HCT116 (cell line): ENCODE measurements at regions not wholly inside any gene's neighbourhood (a gene's known extent, or its start where the extent isn't known, plus 50 kb on each side); places are given as distances from the start of the nearest gene placed in this dataset.

Experiments used
- ATAC-seq: fragments of 200-7000 bp; cut with Tn5 transposase; 2 replicates; pipeline ENCODE4 v1.9.1; 2020; ENCODE audit warnings: mild to moderate bottlenecking, moderate library complexity
- BruUV-seq: library from RNA; stranded (reverse); fragments of 400-500 nt; replicated peaks from 2 replicates; lab custom pipeline; 2021; lab: Mats Ljungman, UMichigan
- CTCF ChIA-PET: fragments of 300-600 bp; sonication (Branson Sonifier 250); formaldehyde crosslinking; loops from one replicate; lab custom pipeline; 2021; ENCODE audit warnings: antibody characterized with exemption; lab: Charles Lee
- POLR2A ChIA-PET: fragments of 300-600, 350-600 bp; sonication (Branson Sonifier 250); formaldehyde crosslinking; loops from one replicate; lab custom pipeline; 2021; ENCODE audit warnings: antibody characterized with exemption; lab: Charles Lee
- RAD21 ChIA-PET, 2 experiments: fragments of 300-600 bp; sonication (Branson Sonifier 250); formaldehyde crosslinking; loops; one replicate each; lab custom pipeline; 2023; ENCODE audit warnings: low total read pairs in 2 of 2; ENCODE audit not compliant: uncharacterized antibody in 2 of 2, unreplicated experiment in 2 of 2, low non-redundant PET in 1 of 2; lab: Charles Lee
- DNase-seq: peaks from one replicate; pipeline ENCODE4 v3.0.0-alpha.2; 2010; ENCODE audit warnings: low read depth, low spot score
- H2AFZ ChIP-seq: fragments of 200-600 bp; shearing (Covaris generic), sonication (generic); 2 replicates; pipeline ENCODE4 v1.6.1; 2017; ENCODE audit warnings: low read depth, mixed run types, mixed read lengths, antibody characterized with exemption, low read length; ENCODE audit not compliant: poor library complexity, severe bottlenecking
- H3K27ac ChIP-seq: 2 replicates; pipeline ENCODE4 v1.5.1; 2012; ENCODE audit warnings: low read depth, low read length
- H3K27me3 ChIP-seq: fragments of 200-600 bp; sonication (generic); 2 replicates; pipeline ENCODE4 v1.6.1; 2016; ENCODE audit warnings: mixed run types, low read length, mixed read lengths; ENCODE audit not compliant: insufficient read depth
- H3K36me3 ChIP-seq, 2 experiments: fragments of 200-500 bp in 1 of 2; fragments of 200-600 bp in 1 of 2; sonication (Bioruptor generic) in 1 of 2; sonication (generic) in 1 of 2; 2 replicates each; pipeline versions ENCODE4 v1.5.1 to v1.6.1; 2014 to 2016; ENCODE audit warnings: low read length in 2 of 2, inconsistent platforms in 1 of 2, mixed read lengths in 1 of 2, mixed run types in 1 of 2; ENCODE audit not compliant: insufficient read depth in 2 of 2, control insufficient read depth in 1 of 2
- H3K4me1 ChIP-seq, 2 experiments: fragments of 200-600 bp in 1 of 2; sonication (generic) in 1 of 2; 2 replicates each; pipeline versions ENCODE4 v1.5.1 to v1.6.1; 2012 to 2017; ENCODE audit warnings: low read length in 2 of 2, inconsistent platforms in 1 of 2, mild to moderate bottlenecking in 1 of 2, mixed read lengths in 1 of 2, mixed run types in 1 of 2, moderate library complexity in 1 of 2; ENCODE audit not compliant: insufficient read depth in 2 of 2, control insufficient read depth in 1 of 2
- H3K4me2 ChIP-seq: fragments of 200-600 bp; sonication (generic); 2 replicates; pipeline ENCODE4 v1.6.1; 2017; ENCODE audit warnings: mixed run types, low read length, mixed read lengths
- H3K4me3 ChIP-seq, 2 experiments: fragments of 200-600 bp in 1 of 2; sonication (generic) in 1 of 2; replicated peaks in 1 of 2; 2 replicates each; pipeline ENCODE4 v1.5.1; 2011 to 2016; ENCODE audit warnings: low read length in 2 of 2, control low read depth in 1 of 2, low read depth in 1 of 2, mild to moderate bottlenecking in 1 of 2, mixed read lengths in 1 of 2, mixed run types in 1 of 2
- H3K79me2 ChIP-seq: fragments of 200-600 bp; sonication (generic); 2 replicates; pipeline ENCODE4 v1.6.1; 2017; ENCODE audit warnings: mild to moderate bottlenecking, mixed run types, low read length, moderate library complexity, mixed read lengths; ENCODE audit not compliant: insufficient read depth
- H3K9ac ChIP-seq: fragments of 200-600 bp; sonication (generic); 2 replicates; pipeline ENCODE4 v1.6.1; 2016; ENCODE audit warnings: low read length, mixed read lengths
- H3K9me2 ChIP-seq: fragments of 200-600 bp; sonication (generic), shearing (Covaris generic); 2 replicates; pipeline ENCODE4 v1.6.1; 2017; ENCODE audit warnings: mixed run types, mild to moderate bottlenecking, moderate library complexity; ENCODE audit not compliant: insufficient read depth
- H3K9me3 ChIP-seq, 2 experiments: fragments of 200-500 bp in 1 of 2; fragments of 200-600 bp in 1 of 2; sonication (Bioruptor generic) in 1 of 2; sonication (generic) in 1 of 2; 2 replicates each; pipeline ENCODE4 v1.6.1; 2014 to 2017; ENCODE audit warnings: low read length in 2 of 2, mixed read lengths in 2 of 2, inconsistent platforms in 1 of 2, low read depth in 1 of 2, mild to moderate bottlenecking in 1 of 2, mixed run types in 1 of 2, moderate library complexity in 1 of 2; ENCODE audit not compliant: control insufficient read depth in 1 of 2, insufficient read depth in 1 of 2
- H4K20me1 ChIP-seq: fragments of 200-600 bp; sonication (generic), shearing (Covaris generic); 2 replicates; pipeline ENCODE4 v1.6.1; 2017; ENCODE audit warnings: mixed run types, mild to moderate bottlenecking, moderate library complexity; ENCODE audit not compliant: insufficient read depth
- CEBPB ChIP-seq: IDR thresholded peaks from 2 replicates; pipeline ENCODE4 v1.6.1; 2012; ENCODE audit warnings: low read depth
- ELF1 ChIP-seq: IDR thresholded peaks from 2 replicates; pipeline ENCODE4 v1.6.1; 2012; ENCODE audit warnings: low read depth, borderline replicate concordance
- EZH2 ChIP-seq: fragments of 200-600 bp; sonication (generic); IDR thresholded peaks from 2 replicates; pipeline ENCODE4 v1.6.1; 2017; ENCODE audit warnings: antibody characterized with exemption, mixed run types
- EZH2phosphoT487 ChIP-seq: fragments of 200-600 bp; IDR thresholded peaks from 2 replicates; pipeline ENCODE4 v1.6.1; 2018; ENCODE audit warnings: antibody characterized with exemption, borderline replicate concordance
- FOSL1 ChIP-seq: IDR thresholded peaks from 2 replicates; pipeline ENCODE4 v1.6.1; 2012; ENCODE audit warnings: low read depth
- POLR2AphosphoS5 ChIP-seq: IDR thresholded peaks from 2 replicates; pipeline ENCODE4 v1.6.1; 2011; ENCODE audit warnings: mild to moderate bottlenecking, low read depth, low read length, moderate library complexity
- SIN3A ChIP-seq: IDR thresholded peaks from 2 replicates; pipeline ENCODE4 v1.6.1; 2012; ENCODE audit warnings: low read depth
- SP1 ChIP-seq: IDR thresholded peaks from 2 replicates; pipeline ENCODE4 v1.6.1; 2012; ENCODE audit warnings: low read depth
- ZFX ChIP-seq: fragments of 450-650 bp; IDR thresholded peaks from 2 replicates; pipeline ENCODE4 v1.6.1; 2017
- ZNF274 ChIP-seq: fragments of 200-500 bp; sonication (Bioruptor generic); IDR thresholded peaks from 2 replicates; pipeline ENCODE4 v1.6.1; 2014; ENCODE audit warnings: mild to moderate bottlenecking, low read depth, low read length, inconsistent platforms
- intact Hi-C: fragments of 100-400 bp; cut with micrococcal nuclease; formaldehyde crosslinking; loops from 2 replicates; pipeline ENCODE4 v1.10.0; 2022
- TF ChIP-seq, protein P1 (sequence below): IDR thresholded peaks from 2 replicates; pipeline ENCODE4 v1.6.1; 2011; ENCODE audit warnings: mild to moderate bottlenecking, low read length, moderate library complexity; ENCODE audit not compliant: insufficient replicate concordance; ENCODE audit errors: extremely low read depth
- TF ChIP-seq, protein P2 (sequence below): IDR thresholded peaks from 2 replicates; pipeline ENCODE4 v1.6.1; 2012
- TF ChIP-seq, protein P3 (sequence below), 3 experiments: fragments of 200-600 bp in 1 of 3; sonication (generic) in 1 of 3; IDR thresholded peaks in 2 of 3; conservative IDR thresholded peaks in 1 of 3; 2 replicates each; pipeline ENCODE4 v1.5.1; 2012 to 2017; ENCODE audit warnings: low read depth in 2 of 3, low read length in 2 of 3, antibody characterized with exemption in 1 of 3, borderline replicate concordance in 1 of 3, control low read depth in 1 of 3, mild to moderate bottlenecking in 1 of 3, mixed read lengths in 1 of 3, mixed run types in 1 of 3, moderate library complexity in 1 of 3; ENCODE audit not compliant: insufficient read depth in 1 of 3
- TF ChIP-seq, protein P4 (sequence below): IDR thresholded peaks from 2 replicates; pipeline ENCODE4 v1.6.1; 2012

DNA sequence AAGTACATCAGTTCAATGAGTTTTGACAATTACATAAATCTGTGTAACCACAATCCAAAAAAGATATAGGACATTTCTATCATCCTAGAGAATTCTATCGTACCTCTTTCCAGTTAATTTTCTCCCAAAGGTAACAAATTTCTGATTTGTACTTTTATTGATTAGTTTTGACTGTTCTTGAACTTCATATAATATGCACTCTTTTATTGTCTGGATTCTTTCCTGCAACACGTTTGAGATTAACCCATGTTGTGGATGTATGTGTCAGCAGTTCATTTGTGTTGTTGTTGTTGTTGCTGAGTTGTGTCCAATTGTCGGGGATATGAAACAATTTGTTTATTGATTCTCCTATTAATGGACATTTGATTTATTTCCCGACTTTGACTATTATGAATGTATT, 145.9 kb upstream of the WDR11 start:
- ChIA-PET CTCF (no interaction called here), POLR2A (no interaction called here), RAD21 (no interaction called here)
- Histone ChIP-seq H3K9me2 (no peaks in the 10 kb centered on the region), H4K20me1 (no peaks in the 10 kb centered on the region), H3K27me3 (peaks cover 53% of the 10 kb centered on the region), H3K79me2 (no peaks in the 10 kb centered on the region), H3K9me3 (no peaks in the 10 kb centered on the region), H2AFZ (no peak overlapping the region), H3K4me1 (no peaks in the 10 kb centered on the region), H3K9ac (no peak overlapping the region), H3K27ac (no peak overlapping the region), H3K4me2 (no peak overlapping the region), H3K4me3 (no peak overlapping the region), H3K36me3 (no peaks in the 10 kb centered on the region)
- no peak for DNase-seq
- no peak for ATAC-seq
- intact Hi-C loops = no loop called here
- BruUV-seq = no TSS peak
- TF ChIP-seq EZH2phosphoT487 (0 out of 2 replicates have a peak, but pooled peaks have one; percentile 21), ZFX (no peak), EZH2 (peak; percentile 99)
- TF ChIP-seq, all 23 proteins: peak for 2

DNA sequence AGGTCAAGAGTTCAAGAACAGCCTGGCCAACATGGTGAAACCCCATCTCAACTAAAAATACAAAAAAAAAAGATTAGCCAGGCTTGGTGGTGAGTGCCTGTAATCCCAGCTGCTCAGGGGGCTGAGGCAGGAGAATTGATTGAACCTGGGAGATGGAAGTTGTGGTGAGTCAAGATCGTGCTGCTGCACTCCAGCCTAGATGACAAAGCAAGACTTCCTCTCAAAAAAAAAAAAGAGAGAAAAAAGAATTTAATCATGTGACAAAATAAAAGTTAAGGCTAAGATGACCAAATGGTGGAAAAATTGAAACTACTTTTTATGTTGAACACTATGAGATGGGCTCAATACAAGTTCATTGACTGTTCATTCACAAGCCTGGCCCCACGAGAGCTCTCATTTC, 141.1 kb upstream of the WDR11 start:
- no peak overlapping the region for H3K27ac ChIP-seq
- ChIA-PET CTCF (no interaction called here), POLR2A (no interaction called here), RAD21 (no interaction called here)
- H4K20me1 ChIP-seq = no peaks in the 10 kb centered on the region
- intact Hi-C loops = no loop called here
- no peak overlapping the region for H3K4me2 ChIP-seq
- no peak overlapping the region for H3K4me3 ChIP-seq
- no TSS peak for BruUV-seq
- no peaks in the 10 kb centered on the region for H3K9me3 ChIP-seq
- no peaks in the 10 kb centered on the region for H3K79me2 ChIP-seq
- peaks cover 64% of the 10 kb centered on the region for H3K27me3 ChIP-seq
- no peak overlapping the region for H2AFZ ChIP-seq
- no peaks in the 10 kb centered on the region for H3K4me1 ChIP-seq
- H3K9me2 ChIP-seq = no peaks in the 10 kb centered on the region
- no peak overlapping the region for H3K9ac ChIP-seq
- ATAC-seq (no peak), DNase-seq (no peak)
- no peaks in the 10 kb centered on the region for H3K36me3 ChIP-seq
- TF ChIP-seq EZH2 = no peak
- TF ChIP-seq ELF1 = no peak
- no peak for TF ChIP-seq EZH2phosphoT487
- no peak for TF ChIP-seq SP1
- TF ChIP-seq, protein P1, sequence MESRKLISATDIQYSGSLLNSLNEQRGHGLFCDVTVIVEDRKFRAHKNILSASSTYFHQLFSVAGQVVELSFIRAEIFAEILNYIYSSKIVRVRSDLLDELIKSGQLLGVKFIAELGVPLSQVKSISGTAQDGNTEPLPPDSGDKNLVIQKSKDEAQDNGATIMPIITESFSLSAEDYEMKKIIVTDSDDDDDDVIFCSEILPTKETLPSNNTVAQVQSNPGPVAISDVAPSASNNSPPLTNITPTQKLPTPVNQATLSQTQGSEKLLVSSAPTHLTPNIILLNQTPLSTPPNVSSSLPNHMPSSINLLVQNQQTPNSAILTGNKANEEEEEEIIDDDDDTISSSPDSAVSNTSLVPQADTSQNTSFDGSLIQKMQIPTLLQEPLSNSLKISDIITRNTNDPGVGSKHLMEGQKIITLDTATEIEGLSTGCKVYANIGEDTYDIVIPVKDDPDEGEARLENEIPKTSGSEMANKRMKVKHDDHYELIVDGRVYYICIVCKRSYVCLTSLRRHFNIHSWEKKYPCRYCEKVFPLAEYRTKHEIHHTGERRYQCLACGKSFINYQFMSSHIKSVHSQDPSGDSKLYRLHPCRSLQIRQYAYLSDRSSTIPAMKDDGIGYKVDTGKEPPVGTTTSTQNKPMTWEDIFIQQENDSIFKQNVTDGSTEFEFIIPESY = no peak
- no peak for TF ChIP-seq ZNF274
- TF ChIP-seq FOSL1 = no peak
- no peak for TF ChIP-seq ZFX
- no peak for TF ChIP-seq CEBPB
- TF ChIP-seq POLR2AphosphoS5 = no peak
- TF ChIP-seq, protein P2, sequence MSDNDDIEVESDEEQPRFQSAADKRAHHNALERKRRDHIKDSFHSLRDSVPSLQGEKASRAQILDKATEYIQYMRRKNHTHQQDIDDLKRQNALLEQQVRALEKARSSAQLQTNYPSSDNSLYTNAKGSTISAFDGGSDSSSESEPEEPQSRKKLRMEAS = no peak
- no peak for TF ChIP-seq SIN3A
- TF ChIP-seq, protein P3, sequence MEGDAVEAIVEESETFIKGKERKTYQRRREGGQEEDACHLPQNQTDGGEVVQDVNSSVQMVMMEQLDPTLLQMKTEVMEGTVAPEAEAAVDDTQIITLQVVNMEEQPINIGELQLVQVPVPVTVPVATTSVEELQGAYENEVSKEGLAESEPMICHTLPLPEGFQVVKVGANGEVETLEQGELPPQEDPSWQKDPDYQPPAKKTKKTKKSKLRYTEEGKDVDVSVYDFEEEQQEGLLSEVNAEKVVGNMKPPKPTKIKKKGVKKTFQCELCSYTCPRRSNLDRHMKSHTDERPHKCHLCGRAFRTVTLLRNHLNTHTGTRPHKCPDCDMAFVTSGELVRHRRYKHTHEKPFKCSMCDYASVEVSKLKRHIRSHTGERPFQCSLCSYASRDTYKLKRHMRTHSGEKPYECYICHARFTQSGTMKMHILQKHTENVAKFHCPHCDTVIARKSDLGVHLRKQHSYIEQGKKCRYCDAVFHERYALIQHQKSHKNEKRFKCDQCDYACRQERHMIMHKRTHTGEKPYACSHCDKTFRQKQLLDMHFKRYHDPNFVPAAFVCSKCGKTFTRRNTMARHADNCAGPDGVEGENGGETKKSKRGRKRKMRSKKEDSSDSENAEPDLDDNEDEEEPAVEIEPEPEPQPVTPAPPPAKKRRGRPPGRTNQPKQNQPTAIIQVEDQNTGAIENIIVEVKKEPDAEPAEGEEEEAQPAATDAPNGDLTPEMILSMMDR (IDR thresholded peaks at IDR 0.05 in 2 of 3, conservative IDR thresholded peaks at IDR 0.05 in 1 of 3; ENCODE audit: borderline replicate concordance in 1 of 3, insufficient read depth in 1 of 3, low read depth in 2 of 3, low read length in 2 of 3) = no peak
- TF ChIP-seq, protein P4, sequence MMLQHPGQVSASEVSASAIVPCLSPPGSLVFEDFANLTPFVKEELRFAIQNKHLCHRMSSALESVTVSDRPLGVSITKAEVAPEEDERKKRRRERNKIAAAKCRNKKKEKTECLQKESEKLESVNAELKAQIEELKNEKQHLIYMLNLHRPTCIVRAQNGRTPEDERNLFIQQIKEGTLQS = no peak
